Upper lobe of right lung (tissue), 1 donor: ENCODE measurements at regions not wholly inside any gene's neighbourhood (a gene's known extent, or its start where the extent isn't known, plus 50 kb on each side); places are given as distances from the start of the nearest gene placed in this dataset.

Experiments
- ATAC-seq: fragments of 200-7000 bp; cut with Tn5 transposase; one replicate; pipeline ENCODE4 v1.9.1; 2020; ENCODE audit warnings: mild to moderate bottlenecking, moderate library complexity
- DNase-seq: peaks from one replicate; pipeline ENCODE4 v3.0.0-alpha.2; 2020
- H3K27ac ChIP-seq: fragments of 200-600 bp; one replicate; pipeline ENCODE4 v1.8.0; 2022
- H3K27me3 ChIP-seq: fragments of 200-600 bp; one replicate; pipeline ENCODE4 v1.8.0; 2022; ENCODE audit warnings: mild to moderate bottlenecking
- H3K36me3 ChIP-seq: fragments of 200-600 bp; one replicate; pipeline ENCODE4 v1.8.0; 2022
- H3K4me1 ChIP-seq: fragments of 200-600 bp; one replicate; pipeline ENCODE4 v1.8.0; 2022
- H3K4me3 ChIP-seq: fragments of 200-600 bp; one replicate; pipeline ENCODE4 v1.8.0; 2022; ENCODE audit warnings: mild to moderate bottlenecking
- H3K9me3 ChIP-seq: fragments of 200-600 bp; one replicate; pipeline ENCODE4 v1.8.0; 2022
- intact Hi-C: fragments of 100-400 bp; cut with DNase I; formaldehyde crosslinking; loops from one replicate; pipeline ENCODE4 v1.11.0; 2022
- TF ChIP-seq, protein P1 (sequence below): fragments of 200-600 bp; IDR thresholded peaks from one replicate; pipeline ENCODE4 v1.8.0; 2022; ENCODE audit warnings: antibody characterized with exemption
- donor health status: DM: no; HTN: yes; CAD: no; lungs with severe emphysema.

DNA sequence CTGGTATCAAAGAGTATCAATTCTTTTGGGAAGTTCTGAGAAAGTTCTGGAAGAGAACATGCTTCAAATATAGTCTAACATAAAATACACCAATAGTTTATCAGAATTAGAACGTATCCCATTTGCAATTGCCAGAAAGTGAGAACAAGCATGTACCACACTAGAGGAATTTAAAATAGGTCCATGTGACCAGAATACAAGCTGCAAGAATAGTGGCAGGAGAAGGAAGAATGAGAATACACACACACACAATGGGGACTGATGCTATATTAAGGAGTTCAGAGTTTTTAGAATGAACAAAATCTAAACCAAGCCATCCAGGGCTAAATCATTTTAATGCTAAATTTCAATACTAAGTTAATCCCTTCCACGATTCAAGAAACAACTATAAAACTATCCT is 99.1 kb upstream of the TMEM168 start:
- Histone ChIP-seq H3K27me3 (no peaks in the 10 kb centered on the region), H3K4me3 (no peak overlapping the region), H3K36me3 (peaks cover 2% of the 10 kb centered on the region), H3K4me1 (no peaks in the 10 kb centered on the region), H3K9me3 (no peaks in the 10 kb centered on the region), H3K27ac (no peak overlapping the region)
- ATAC-seq, result no peak
- TF ChIP-seq, protein P1, sequence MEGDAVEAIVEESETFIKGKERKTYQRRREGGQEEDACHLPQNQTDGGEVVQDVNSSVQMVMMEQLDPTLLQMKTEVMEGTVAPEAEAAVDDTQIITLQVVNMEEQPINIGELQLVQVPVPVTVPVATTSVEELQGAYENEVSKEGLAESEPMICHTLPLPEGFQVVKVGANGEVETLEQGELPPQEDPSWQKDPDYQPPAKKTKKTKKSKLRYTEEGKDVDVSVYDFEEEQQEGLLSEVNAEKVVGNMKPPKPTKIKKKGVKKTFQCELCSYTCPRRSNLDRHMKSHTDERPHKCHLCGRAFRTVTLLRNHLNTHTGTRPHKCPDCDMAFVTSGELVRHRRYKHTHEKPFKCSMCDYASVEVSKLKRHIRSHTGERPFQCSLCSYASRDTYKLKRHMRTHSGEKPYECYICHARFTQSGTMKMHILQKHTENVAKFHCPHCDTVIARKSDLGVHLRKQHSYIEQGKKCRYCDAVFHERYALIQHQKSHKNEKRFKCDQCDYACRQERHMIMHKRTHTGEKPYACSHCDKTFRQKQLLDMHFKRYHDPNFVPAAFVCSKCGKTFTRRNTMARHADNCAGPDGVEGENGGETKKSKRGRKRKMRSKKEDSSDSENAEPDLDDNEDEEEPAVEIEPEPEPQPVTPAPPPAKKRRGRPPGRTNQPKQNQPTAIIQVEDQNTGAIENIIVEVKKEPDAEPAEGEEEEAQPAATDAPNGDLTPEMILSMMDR, result no peak
- DNase-seq, result no peak
- intact Hi-C loops, result no loop called here

DNA sequence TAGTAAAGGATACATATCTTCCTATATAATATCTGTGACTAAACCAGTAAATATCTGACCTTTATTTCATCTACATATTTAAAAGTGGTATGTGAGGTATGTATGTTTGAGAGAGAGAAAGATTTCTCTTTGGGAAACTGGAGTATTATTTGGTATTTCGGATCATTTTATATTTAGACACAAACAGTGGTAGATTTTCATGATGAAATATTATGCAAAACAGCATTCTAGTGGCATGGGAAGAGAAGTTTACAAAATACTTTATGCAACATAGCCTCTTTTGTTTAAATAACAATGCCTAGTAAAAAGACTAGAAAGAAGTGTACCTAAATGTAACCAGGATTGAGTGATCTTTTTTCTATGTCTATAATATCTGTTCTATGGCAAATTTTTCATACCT is 98.6 kb upstream of the TMEM168 start:
- no peak for ATAC-seq
- intact Hi-C loops, result no loop called here

GRCh38 chr7:112887976-112888375 is 97.8 kb upstream of the TMEM168 start:
- H3K27me3 ChIP-seq, result no peaks in the 10 kb centered on the region
- no peaks in the 10 kb centered on the region for H3K9me3 ChIP-seq
- H3K27ac ChIP-seq, result no peak overlapping the region
- peaks cover 3% of the 10 kb centered on the region for H3K4me1 ChIP-seq
- ATAC-seq (no peak), DNase-seq (no peak)
- H3K4me3 ChIP-seq, result no peak overlapping the region
- intact Hi-C loops, result no loop called here
- no peaks in the 10 kb centered on the region for H3K36me3 ChIP-seq
- TF ChIP-seq, protein P1, result no peak

More for the DNA sequence above, 98.6 kb upstream of the TMEM168 start:
- H3K36me3 ChIP-seq, result no peaks in the 10 kb centered on the region
- H3K4me1 ChIP-seq, result no peaks in the 10 kb centered on the region
- no peak overlapping the region for H3K4me3 ChIP-seq
- no peak for DNase-seq
- H3K27me3 ChIP-seq, result no peaks in the 10 kb centered on the region
- no peaks in the 10 kb centered on the region for H3K9me3 ChIP-seq
- H3K27ac ChIP-seq, result no peak overlapping the region
- TF ChIP-seq, protein P1, result no peak

DNA sequence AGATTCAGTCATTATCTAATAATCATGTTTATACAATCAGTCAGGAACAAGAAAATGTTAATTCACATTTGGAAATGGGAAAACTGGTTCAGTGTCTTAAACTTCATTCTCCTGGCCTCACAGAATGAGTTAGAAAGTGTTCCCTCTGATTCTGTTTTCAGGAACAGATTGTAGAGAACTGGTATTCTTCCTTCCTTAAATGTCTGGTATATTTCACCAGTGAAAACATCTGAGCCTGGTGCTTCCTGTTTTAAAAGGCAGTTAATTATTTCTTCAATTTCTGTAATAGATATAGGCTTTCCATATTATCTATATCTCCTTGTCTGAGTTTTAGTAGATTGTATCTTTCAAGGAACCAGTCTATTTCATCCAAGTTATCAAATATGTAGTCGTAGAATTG is 97.1 kb upstream of the TMEM168 start:
- peaks cover 6% of the 10 kb centered on the region for H3K4me1 ChIP-seq
- H3K9me3 ChIP-seq, result no peaks in the 10 kb centered on the region
- no peak for ATAC-seq
- DNase-seq, result no peak
- no peaks in the 10 kb centered on the region for H3K27me3 ChIP-seq
- no peak overlapping the region for H3K4me3 ChIP-seq
- TF ChIP-seq, protein P1, result no peak
- no peak overlapping the region for H3K27ac ChIP-seq
- no peaks in the 10 kb centered on the region for H3K36me3 ChIP-seq
- intact Hi-C loops, result no loop called here

GRCh38 chr7:112886208-112886607 is 96.0 kb upstream of the TMEM168 start:
- TF ChIP-seq, protein P1, result no peak
- no peak for ATAC-seq
- no peak overlapping the region for H3K27ac ChIP-seq
- no peak overlapping the region for H3K4me3 ChIP-seq
- no peaks in the 10 kb centered on the region for H3K36me3 ChIP-seq
- H3K4me1 ChIP-seq, result peaks cover 6% of the 10 kb centered on the region
- no peak for DNase-seq
- intact Hi-C loops, result no loop called here
- no peaks in the 10 kb centered on the region for H3K27me3 ChIP-seq
- H3K9me3 ChIP-seq, result no peaks in the 10 kb centered on the region

DNA sequence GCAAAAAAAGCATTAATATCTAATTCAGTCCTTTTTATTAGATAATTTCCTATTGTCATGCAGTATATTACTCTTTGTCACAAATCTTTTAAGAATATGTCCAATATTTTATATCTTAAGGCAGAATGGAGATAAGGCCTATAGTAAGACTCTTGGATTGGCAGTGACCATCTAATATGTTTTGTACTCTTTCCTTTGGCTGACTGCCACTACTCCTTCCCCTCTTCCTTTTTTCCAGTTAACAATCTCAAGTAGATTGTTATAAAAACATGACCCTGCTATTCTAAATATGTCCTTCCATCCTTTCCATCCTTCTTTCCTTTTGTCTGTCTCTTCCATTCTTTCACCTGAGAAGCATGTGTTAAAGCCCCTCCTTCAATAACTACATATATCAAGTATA is 92.8 kb upstream of the TMEM168 start:
- ATAC-seq (no peak), DNase-seq (no peak)
- peaks cover 6% of the 10 kb centered on the region for H3K4me1 ChIP-seq
- intact Hi-C loops, result no loop called here
- TF ChIP-seq, protein P1, result no peak
- no peaks in the 10 kb centered on the region for H3K27me3 ChIP-seq
- H3K9me3 ChIP-seq, result no peaks in the 10 kb centered on the region
- H3K27ac ChIP-seq, result no peak overlapping the region
- H3K36me3 ChIP-seq, result no peaks in the 10 kb centered on the region
- no peak overlapping the region for H3K4me3 ChIP-seq
